ENCODE measurements at regions not wholly inside any gene's neighbourhood (a gene's known extent, or its start where the extent isn't known, plus 50 kb on each side); places are given as distances from the start of the nearest gene placed in this dataset.

DNA sequence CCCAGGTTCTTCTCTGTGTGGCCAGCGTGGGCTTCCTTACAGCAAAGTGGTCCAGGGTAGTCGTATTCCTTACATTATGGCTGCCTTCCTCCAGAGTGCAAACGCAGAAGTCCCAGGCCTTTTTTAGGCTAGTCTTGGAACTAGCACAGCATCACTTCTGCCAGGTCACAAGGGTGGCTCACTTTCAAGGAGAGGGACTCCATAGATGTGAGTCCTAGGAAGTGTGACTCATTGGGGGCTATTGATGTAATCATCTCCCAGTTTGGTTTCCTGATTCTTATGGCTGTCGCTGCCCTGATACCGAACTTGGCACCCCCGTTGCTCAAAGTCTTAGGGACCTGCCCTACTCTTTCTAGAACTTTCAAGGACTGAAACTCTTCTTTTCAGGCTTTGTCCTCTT lies 140.0 kb downstream of the DCK start:
- TF ChIP-seq, protein P1, sequence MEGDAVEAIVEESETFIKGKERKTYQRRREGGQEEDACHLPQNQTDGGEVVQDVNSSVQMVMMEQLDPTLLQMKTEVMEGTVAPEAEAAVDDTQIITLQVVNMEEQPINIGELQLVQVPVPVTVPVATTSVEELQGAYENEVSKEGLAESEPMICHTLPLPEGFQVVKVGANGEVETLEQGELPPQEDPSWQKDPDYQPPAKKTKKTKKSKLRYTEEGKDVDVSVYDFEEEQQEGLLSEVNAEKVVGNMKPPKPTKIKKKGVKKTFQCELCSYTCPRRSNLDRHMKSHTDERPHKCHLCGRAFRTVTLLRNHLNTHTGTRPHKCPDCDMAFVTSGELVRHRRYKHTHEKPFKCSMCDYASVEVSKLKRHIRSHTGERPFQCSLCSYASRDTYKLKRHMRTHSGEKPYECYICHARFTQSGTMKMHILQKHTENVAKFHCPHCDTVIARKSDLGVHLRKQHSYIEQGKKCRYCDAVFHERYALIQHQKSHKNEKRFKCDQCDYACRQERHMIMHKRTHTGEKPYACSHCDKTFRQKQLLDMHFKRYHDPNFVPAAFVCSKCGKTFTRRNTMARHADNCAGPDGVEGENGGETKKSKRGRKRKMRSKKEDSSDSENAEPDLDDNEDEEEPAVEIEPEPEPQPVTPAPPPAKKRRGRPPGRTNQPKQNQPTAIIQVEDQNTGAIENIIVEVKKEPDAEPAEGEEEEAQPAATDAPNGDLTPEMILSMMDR (IDR thresholded peaks at IDR 0.05; ENCODE audit: control extremely low read depth in 1 of 3, insufficient read depth in 1 of 3, low read depth in 1 of 3, low read length in 3 of 3) = no peak
- no peak for TF ChIP-seq ZNF274 (IDR thresholded peaks at IDR 0.05; ENCODE audit: borderline replicate concordance, extremely low read depth, low read length)
- no peak for TF ChIP-seq EZH2 (IDR thresholded peaks at IDR 0.05; ENCODE audit: low read depth, low read length, severe bottlenecking)
- TF ChIP-seq SP1 (IDR thresholded peaks at IDR 0.05; ENCODE audit: low read depth, low read length) = no peak
- no peak for TF ChIP-seq JUND (IDR thresholded peaks at IDR 0.05; ENCODE audit: low read length)
- TF ChIP-seq KDM1A (IDR thresholded peaks at IDR 0.05; ENCODE audit: borderline replicate concordance, low read length) = no peak
- TF ChIP-seq CHD2 (IDR thresholded peaks at IDR 0.05; ENCODE audit: low read length) = no peak
- TF ChIP-seq YY1 (IDR thresholded peaks at IDR 0.05; ENCODE audit: low read depth, low read length) = no peak
- no peak for TF ChIP-seq POLR2A (IDR thresholded peaks at IDR 0.05; ENCODE audit: control extremely low read depth in 1 of 2, low read depth in 2 of 2, low read length in 2 of 2)
- TF ChIP-seq, protein P2, sequence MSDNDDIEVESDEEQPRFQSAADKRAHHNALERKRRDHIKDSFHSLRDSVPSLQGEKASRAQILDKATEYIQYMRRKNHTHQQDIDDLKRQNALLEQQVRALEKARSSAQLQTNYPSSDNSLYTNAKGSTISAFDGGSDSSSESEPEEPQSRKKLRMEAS (IDR thresholded peaks at IDR 0.05) = no peak
- TF ChIP-seq, protein P3, sequence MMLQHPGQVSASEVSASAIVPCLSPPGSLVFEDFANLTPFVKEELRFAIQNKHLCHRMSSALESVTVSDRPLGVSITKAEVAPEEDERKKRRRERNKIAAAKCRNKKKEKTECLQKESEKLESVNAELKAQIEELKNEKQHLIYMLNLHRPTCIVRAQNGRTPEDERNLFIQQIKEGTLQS (IDR thresholded peaks at IDR 0.05; ENCODE audit: insufficient read depth, low read depth, low read length) = no peak
